Chondrocyte (in vitro differentiated cells): ENCODE measurements at regions not wholly inside any gene's neighbourhood (a gene's known extent, or its start where the extent isn't known, plus 50 kb on each side); places are given as distances from the start of the nearest gene placed in this dataset.
A peak's percentile ranks its signal among the peaks of the same experiment; 100 is the strongest.

Source experiments
- DNase-seq: peaks from one replicate; pipeline ENCODE4 v3.0.0; 2021; ENCODE audit warnings: mixed read lengths, low spot score
- H3K27ac Mint-ChIP-seq: one replicate; pipeline ENCODE4 v1.8.0; 2021; ENCODE audit warnings: mild to moderate bottlenecking, moderate library complexity, mixed read lengths; ENCODE audit not compliant: unreplicated experiment
- H3K27me3 Mint-ChIP-seq: 2 replicates; pipeline ENCODE4 v1.8.0; 2021; ENCODE audit warnings: low read depth, mixed read lengths
- H3K36me3 Mint-ChIP-seq: 2 replicates; pipeline ENCODE4 v1.8.0; 2021; ENCODE audit warnings: low read depth, mixed read lengths
- H3K4me1 Mint-ChIP-seq: 2 replicates; pipeline ENCODE4 v1.8.0; 2021; ENCODE audit warnings: low read depth, mild to moderate bottlenecking, mixed read lengths
- H3K4me3 Mint-ChIP-seq: one replicate; pipeline ENCODE4 v1.8.0; 2021; ENCODE audit warnings: mild to moderate bottlenecking, moderate library complexity, mixed read lengths; ENCODE audit not compliant: unreplicated experiment
- H3K9me3 Mint-ChIP-seq: 2 replicates; pipeline ENCODE4 v1.8.0; 2021; ENCODE audit warnings: low read depth, mixed read lengths
- TF ChIP-seq, protein P1 (sequence below): fragments of 200-600 bp; sonication (generic); IDR thresholded peaks from 2 replicates; pipeline ENCODE4 v1.5.0; 2021; ENCODE audit warnings: antibody characterized with exemption, mild to moderate bottlenecking, moderate library complexity

- Mint-ChIP-seq H3K4me3 (no peak overlapping the region), H3K27ac (no peak overlapping the region), H3K36me3 (no peaks in the 10 kb centered on the region), H3K27me3 (no peaks in the 10 kb centered on the region), H3K4me1 (no peaks in the 10 kb centered on the region), H3K9me3 (no peaks in the 10 kb centered on the region)
- TF ChIP-seq, protein P1, sequence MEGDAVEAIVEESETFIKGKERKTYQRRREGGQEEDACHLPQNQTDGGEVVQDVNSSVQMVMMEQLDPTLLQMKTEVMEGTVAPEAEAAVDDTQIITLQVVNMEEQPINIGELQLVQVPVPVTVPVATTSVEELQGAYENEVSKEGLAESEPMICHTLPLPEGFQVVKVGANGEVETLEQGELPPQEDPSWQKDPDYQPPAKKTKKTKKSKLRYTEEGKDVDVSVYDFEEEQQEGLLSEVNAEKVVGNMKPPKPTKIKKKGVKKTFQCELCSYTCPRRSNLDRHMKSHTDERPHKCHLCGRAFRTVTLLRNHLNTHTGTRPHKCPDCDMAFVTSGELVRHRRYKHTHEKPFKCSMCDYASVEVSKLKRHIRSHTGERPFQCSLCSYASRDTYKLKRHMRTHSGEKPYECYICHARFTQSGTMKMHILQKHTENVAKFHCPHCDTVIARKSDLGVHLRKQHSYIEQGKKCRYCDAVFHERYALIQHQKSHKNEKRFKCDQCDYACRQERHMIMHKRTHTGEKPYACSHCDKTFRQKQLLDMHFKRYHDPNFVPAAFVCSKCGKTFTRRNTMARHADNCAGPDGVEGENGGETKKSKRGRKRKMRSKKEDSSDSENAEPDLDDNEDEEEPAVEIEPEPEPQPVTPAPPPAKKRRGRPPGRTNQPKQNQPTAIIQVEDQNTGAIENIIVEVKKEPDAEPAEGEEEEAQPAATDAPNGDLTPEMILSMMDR = no peak
- DNase-seq = no peak
These were observed 181.8 kb downstream of the TENT5A start for GRCh38 chr6:81570681-81571080.

DNA sequence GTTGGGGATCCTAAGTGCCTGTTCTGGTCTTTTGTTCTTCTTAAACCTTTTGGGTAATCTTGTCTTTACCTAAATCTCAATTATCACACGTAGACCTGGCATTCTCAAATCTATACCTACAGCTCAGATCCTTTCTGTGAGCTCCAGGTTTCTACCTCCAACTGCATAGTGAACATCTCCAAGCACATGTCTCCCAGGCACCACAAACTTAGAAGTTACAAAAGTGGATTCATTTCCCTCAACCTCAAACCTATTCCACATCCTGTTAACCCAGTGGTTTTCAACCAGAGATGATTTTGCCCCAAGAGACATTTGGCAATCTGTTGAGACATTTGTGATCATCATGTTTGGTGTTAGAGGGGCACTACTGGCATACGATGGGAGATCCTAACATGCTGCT, 183.5 kb downstream of the TENT5A start:
- Mint-ChIP-seq H3K4me3 (no peak overlapping the region), H3K36me3 (no peaks in the 10 kb centered on the region), H3K27me3 (no peaks in the 10 kb centered on the region), H3K27ac (no peak overlapping the region), H3K4me1 (peaks cover 10% of the 10 kb centered on the region), H3K9me3 (no peaks in the 10 kb centered on the region)
- DNase-seq = no peak
- TF ChIP-seq, protein P1 = no peak

GRCh38 chr6:81565071-81565470, 187.4 kb downstream of the TENT5A start:
- Mint-ChIP-seq H3K9me3 (no peaks in the 10 kb centered on the region), H3K27me3 (no peaks in the 10 kb centered on the region), H3K27ac (no peak overlapping the region), H3K36me3 (no peaks in the 10 kb centered on the region), H3K4me3 (no peak overlapping the region), H3K4me1 (peaks cover 31% of the 10 kb centered on the region)
- TF ChIP-seq, protein P1 = no peak
- DNase-seq = no peak

- Mint-ChIP-seq H3K27me3 (no peaks in the 10 kb centered on the region), H3K4me1 (peaks cover 31% of the 10 kb centered on the region), H3K36me3 (no peaks in the 10 kb centered on the region), H3K27ac (no peak overlapping the region), H3K9me3 (no peaks in the 10 kb centered on the region), H3K4me3 (no peak overlapping the region)
- TF ChIP-seq, protein P1 = no peak
- no peak for DNase-seq
These were observed 187.9 kb downstream of the TENT5A start for GRCh38 chr6:81564470-81565068.

DNA sequence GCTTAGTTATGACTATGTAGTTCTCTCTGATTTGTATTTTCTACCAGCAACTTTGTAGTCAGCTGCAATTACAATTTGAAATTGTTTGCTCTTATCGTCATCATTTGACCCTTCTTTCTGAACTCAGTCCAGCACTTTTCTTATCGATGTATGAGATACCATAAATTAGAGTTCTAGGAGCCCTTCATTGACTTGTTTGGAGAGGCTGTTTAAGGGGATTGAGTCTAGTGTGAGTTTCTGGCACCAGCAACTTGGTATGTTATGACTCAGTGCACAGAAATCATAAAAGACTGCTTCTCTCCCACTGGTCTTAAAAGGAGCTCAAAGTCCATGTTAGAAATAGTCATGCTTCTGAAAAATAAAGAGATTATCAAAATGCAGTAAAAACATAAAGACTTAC, 190.3 kb downstream of the TENT5A start:
- Mint-ChIP-seq H3K9me3 (no peaks in the 10 kb centered on the region), H3K27ac (peak overlapping the region; percentile 77)
- TF ChIP-seq, protein P1 = no peak

More for the DNA sequence above, 190.3 kb downstream of the TENT5A start:
- peaks cover 31% of the 10 kb centered on the region for H3K4me1 Mint-ChIP-seq
- no peaks in the 10 kb centered on the region for H3K36me3 Mint-ChIP-seq
- no peaks in the 10 kb centered on the region for H3K27me3 Mint-ChIP-seq
- no peak overlapping the region for H3K4me3 Mint-ChIP-seq
- no peak for DNase-seq
